ENCODE measurements at regions not wholly inside any gene's neighbourhood (a gene's known extent, or its start where the extent isn't known, plus 50 kb on each side); places are given as distances from the start of the nearest gene placed in this dataset.

- DNase-seq (ENCODE audit: low spot score in 2 of 2) = no peak
- FAIRE-seq = peak; percentile 3
Observed at GRCh38 chr11:128269466-128269865, 317.9 kb downstream of the ETS1 start.

DNA sequence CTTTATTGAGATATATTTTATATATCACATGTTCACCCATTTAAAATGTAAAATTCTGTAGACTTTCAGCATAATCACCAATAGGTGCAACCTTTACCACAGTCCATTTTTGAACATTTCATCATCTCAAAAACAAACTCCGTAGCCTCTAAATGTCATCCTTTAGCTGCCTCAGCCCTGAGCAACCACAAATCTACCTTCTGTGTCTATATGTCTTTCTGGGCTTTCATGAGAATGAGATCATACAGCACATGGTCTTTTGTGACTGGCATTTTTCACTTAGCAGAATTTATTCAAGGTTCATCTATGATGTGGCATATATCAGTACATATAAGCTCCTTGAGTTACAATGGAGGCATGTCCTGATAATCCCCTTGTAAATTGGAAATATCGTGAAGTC is 320.5 kb downstream of the ETS1 start:
- no peak for DNase-seq (ENCODE audit: low spot score in 2 of 2)
- FAIRE-seq = no peak

- FAIRE-seq (no peak), DNase-seq (ENCODE audit: low spot score in 2 of 2) (no peak)
Observed at GRCh38 chr11:128262463-128263345, 324.7 kb downstream of the ETS1 start.

- FAIRE-seq (no peak), DNase-seq (ENCODE audit: low spot score in 2 of 2) (no peak)
Observed at GRCh38 chr11:128261011-128261421, 326.3 kb downstream of the ETS1 start.

- DNase-seq (ENCODE audit: low spot score in 2 of 2) (no peak), FAIRE-seq (no peak)
Observed at GRCh38 chr11:128260398-128260797, 327.0 kb downstream of the ETS1 start.

GRCh38 chr11:128259816-128260215 is 327.5 kb downstream of the ETS1 start:
- DNase-seq (ENCODE audit: low spot score in 2 of 2) (no peak), FAIRE-seq (no peak)

- no peak for DNase-seq (ENCODE audit: low spot score in 2 of 2)
- FAIRE-seq = peak; percentile 58
Observed at GRCh38 chr11:128254941-128255340, 332.4 kb downstream of the ETS1 start.

GRCh38 chr11:128251140-128251539 is 336.2 kb downstream of the ETS1 start:
- no peak for DNase-seq (ENCODE audit: low spot score in 2 of 2)
- no peak for FAIRE-seq

DNA sequence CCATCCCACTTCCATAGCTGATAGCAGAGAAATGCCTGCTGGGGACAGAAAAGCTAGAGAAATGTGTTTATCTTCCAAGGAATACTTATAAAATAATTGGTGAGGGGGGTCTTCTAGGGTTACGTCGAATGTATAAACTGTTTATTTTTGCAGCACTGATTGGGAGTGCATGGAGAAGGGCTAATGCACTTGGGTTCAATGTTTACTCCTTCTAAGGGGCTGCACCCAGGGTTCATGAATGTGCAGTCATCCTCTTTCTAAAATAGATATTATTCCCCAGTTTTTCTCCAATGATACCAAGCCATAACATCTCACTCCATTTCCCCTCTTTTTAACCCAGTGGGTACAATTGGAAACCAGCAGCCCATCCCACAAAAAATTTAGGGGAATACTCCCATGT is 336.9 kb downstream of the ETS1 start:
- FAIRE-seq (no peak), DNase-seq (ENCODE audit: low spot score in 2 of 2) (no peak)

DNA sequence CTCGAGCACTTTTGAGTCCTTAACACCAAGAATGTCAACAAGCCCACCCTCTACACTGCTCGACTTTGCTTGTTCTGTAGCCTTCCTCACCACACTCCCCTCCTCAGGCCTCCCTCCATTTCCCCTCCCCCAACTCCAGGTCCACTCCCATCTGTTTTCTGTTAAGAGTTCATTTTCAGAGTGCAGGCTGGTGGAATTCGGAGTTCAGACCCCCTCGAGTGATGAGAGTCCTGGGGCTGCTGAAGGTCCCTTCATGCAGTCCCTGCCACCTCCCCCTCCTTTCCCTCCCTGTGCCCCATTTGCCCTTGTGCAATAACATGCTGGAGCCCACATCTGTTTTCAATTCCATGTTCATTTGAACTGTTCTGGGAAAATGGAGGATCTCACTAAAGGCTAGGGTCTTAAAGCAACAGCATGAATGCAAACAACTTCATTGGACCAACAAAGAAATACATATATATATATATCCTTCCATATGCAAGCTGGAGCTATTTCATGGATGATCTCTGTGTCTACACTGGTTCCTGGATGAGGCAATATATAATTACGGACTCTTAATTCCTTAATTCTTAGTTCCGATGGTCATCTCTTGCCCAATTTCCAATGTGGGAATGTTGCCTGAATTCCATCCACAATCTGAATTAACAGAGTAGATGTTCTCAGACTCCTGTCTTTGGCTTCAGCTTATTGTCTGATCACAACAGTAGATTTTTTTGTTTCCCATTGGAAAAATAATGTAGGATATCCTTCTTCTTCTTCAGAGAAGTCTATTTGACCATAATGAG is 340.4 kb downstream of the ETS1 start:
- FAIRE-seq (no peak), DNase-seq (ENCODE audit: low spot score in 2 of 2) (no peak)

DNA sequence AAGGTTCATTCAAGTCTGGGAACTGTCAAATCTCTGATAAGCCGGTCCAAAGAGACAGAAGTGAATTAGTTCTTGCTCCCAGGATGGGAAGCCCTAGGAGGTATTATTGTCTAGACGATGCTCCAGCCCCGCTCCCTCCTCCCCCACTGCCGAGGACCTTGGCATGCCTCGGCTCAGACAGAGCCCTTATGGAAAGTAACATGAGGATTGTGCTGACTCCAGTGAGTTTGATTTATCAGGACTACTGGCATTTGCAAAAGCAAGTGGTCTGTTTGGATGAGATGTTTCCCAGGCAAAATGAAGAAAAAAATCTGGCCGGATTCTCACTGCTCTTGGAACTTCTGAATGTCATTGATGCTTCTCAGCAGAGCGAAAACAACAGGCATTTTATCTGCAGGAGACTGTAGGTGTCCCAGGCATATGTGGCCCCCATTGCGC is 341.0 kb downstream of the ETS1 start:
- DNase-seq (ENCODE audit: low spot score in 2 of 2) (no peak), FAIRE-seq (no peak)

GRCh38 chr11:128244871-128245270 is 342.5 kb downstream of the ETS1 start:
- FAIRE-seq (no peak), DNase-seq (ENCODE audit: low spot score in 2 of 2) (no peak)

GRCh38 chr11:128242451-128242850 is 344.9 kb downstream of the ETS1 start:
- FAIRE-seq (no peak), DNase-seq (ENCODE audit: low spot score in 2 of 2) (no peak)

GRCh38 chr11:128240546-128240945 is 346.8 kb downstream of the ETS1 start:
- FAIRE-seq = no peak
- DNase-seq (ENCODE audit: low spot score in 2 of 2) = no peak

DNA sequence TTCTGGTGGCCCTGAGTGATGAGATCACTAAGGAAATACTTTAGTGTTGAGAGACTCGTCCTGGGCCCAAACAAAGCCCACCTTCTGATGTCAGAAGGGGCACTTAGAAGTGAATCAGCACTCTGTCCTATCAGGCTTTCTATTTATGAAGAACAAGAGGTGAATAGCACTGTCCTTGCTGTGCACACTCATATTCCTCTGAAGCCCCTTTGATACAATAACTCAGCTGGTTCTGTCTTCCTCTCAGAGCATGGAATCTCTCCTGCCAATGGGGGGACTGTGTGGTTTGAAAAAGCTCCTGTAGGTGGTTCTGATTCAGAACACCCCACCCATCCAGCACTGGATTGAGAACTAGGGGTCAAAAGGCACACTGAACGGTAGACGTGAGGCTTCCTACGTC is 348.1 kb downstream of the ETS1 start:
- FAIRE-seq (no peak), DNase-seq (ENCODE audit: low spot score in 2 of 2) (no peak)

GRCh38 chr11:128238521-128239265 is 348.7 kb downstream of the ETS1 start:
- FAIRE-seq = no peak
- DNase-seq (ENCODE audit: low spot score in 2 of 2) = no peak

DNA sequence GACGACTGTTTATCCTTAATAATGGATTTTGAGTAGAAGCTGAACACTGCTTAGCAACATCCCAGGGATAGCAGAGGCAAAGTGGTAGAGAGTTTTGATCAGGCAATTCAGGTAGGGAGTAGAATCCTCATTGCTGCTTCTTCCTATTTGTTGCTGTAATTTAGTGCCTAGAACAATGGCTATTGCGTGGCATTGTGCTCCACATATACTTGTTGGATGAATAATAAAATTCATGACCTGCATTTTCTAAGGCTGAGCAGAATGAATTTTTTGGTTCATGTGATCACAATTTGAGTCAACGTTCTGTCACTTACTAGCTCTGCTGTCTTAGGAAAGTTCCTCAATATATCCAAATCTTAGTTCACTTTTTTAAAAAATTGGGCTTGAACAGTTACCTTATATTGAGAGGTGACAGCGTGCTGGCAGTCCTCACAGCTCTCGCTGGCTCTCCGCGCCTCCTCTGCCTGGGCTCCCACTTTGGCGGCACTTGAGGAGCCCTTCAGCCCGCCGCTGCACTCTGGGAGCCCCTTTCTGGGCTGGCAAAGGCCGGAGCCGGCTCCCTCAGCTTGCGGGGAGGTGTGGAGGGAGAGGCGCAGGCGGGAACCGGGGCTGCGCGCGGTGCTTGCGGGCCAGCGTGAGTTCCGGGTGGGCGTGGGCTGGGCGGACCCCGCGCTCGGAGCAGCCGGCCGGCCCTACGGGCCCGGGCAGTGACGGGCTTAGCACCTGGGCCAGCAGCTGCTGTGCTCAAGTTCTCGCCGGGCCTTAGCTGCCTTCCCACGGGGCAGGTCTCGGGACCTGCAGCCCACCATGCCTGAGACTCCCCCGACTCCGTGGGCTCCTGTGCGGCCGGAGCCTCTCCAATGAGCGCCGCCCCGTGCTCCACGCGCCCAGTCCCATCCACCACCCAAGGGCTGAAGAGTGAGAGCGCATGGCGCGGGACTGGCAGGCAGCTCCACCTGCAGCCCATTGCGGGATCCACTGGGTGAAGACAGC is 350.6 kb downstream of the ETS1 start:
- DNase-seq (ENCODE audit: low spot score in 2 of 2) = no peak
- FAIRE-seq = no peak

- no peak for FAIRE-seq
- no peak for DNase-seq (ENCODE audit: low spot score in 2 of 2)
Observed at GRCh38 chr11:128235958-128236357, 351.4 kb downstream of the ETS1 start.

- no peak for FAIRE-seq
Observed at GRCh38 chr11:128235426-128235825, 351.9 kb downstream of the ETS1 start.

GRCh38 chr11:128234143-128234542 is 353.2 kb downstream of the ETS1 start:
- FAIRE-seq = no peak
- DNase-seq (ENCODE audit: low spot score in 2 of 2) = no peak

More at GRCh38 chr11:128235426-128235825, 351.9 kb downstream of the ETS1 start:
- no peak for DNase-seq (ENCODE audit: low spot score in 2 of 2)
